Gastroesophageal sphincter (tissue), 3 donors: ENCODE measurements at regions not wholly inside any gene's neighbourhood (a gene's known extent, or its start where the extent isn't known, plus 50 kb on each side); places are given as distances from the start of the nearest gene placed in this dataset.

Source experiments
- CTCF ChIP-seq, 4 experiments: fragments of 200-600 bp in 2 of 4; fragments of 450-650 bp in 2 of 4; sonication (generic) in 1 of 4; IDR thresholded peaks; one replicate each; pipeline ENCODE4 v1.5.1; 2017 to 2019; ENCODE audit warnings: antibody characterized with exemption in 4 of 4, mild to moderate bottlenecking in 2 of 4, moderate library complexity in 2 of 4
- EP300 ChIP-seq: sonication (generic); formaldehyde crosslinking; IDR thresholded peaks from one replicate; pipeline ENCODE4 v1.6.1; 2017; ENCODE audit warnings: antibody characterized with exemption, mild to moderate bottlenecking
- POLR2A ChIP-seq, 2 donors: fragments of 450-650 bp; IDR thresholded peaks; one replicate each; pipeline ENCODE4 v1.6.1; 2017; ENCODE audit warnings: antibody characterized with exemption in 2 of 2, mild to moderate bottlenecking in 2 of 2, moderate library complexity in 1 of 2
- POLR2AphosphoS5 ChIP-seq: sonication (generic); formaldehyde crosslinking; IDR thresholded peaks from one replicate; pipeline ENCODE4 v1.6.1; 2017; ENCODE audit warnings: antibody characterized with exemption

- TF ChIP-seq POLR2AphosphoS5 = no peak
- no peak for TF ChIP-seq CTCF (IDR thresholded peaks at IDR 0.05)
- no peak for TF ChIP-seq EP300
- no peak for TF ChIP-seq POLR2A (IDR thresholded peaks at IDR 0.05)
Measured at GRCh38 chr10:78912361-78913218, 156.2 kb upstream of the ZMIZ1 start.
